CD4-positive, alpha-beta T cell treated with Interleukin-4 for 4 hours (primary cell): ENCODE measurements at regions not wholly inside any gene's neighbourhood (a gene's known extent, or its start where the extent isn't known, plus 50 kb on each side); places are given as distances from the start of the nearest gene placed in this dataset.

Experiments used
- DNase-seq: peaks from one replicate; pipeline ENCODE4 v3.0.0-alpha.2; 2020

- no peak for DNase-seq
These were observed 88.8 kb upstream of the CTNNA1 start for GRCh38 chr5:138664276-138664943.

GRCh38 chr5:138663561-138663960 is 88.4 kb upstream of the HSPA9 start:
- DNase-seq = no peak

GRCh38 chr5:138663009-138663408 is 87.8 kb upstream of the HSPA9 start:
- DNase-seq = peak; percentile 14

- DNase-seq = no peak
These were observed 87.4 kb upstream of the HSPA9 start for GRCh38 chr5:138662599-138662998.

GRCh38 chr5:138661991-138662434 is 86.8 kb upstream of the HSPA9 start:
- no peak for DNase-seq

- no peak for DNase-seq
These were observed 86.2 kb upstream of the HSPA9 start for GRCh38 chr5:138661291-138661960.

- no peak for DNase-seq
These were observed 84.9 kb upstream of the HSPA9 start for GRCh38 chr5:138660051-138660572.

- DNase-seq = no peak
These were observed 84.4 kb upstream of the HSPA9 start for GRCh38 chr5:138659561-138659960.

GRCh38 chr5:138659121-138659520 is 83.9 kb upstream of the HSPA9 start:
- no peak for DNase-seq

- DNase-seq = no peak
These were observed 83.5 kb upstream of the HSPA9 start for GRCh38 chr5:138658676-138659075.

- DNase-seq = no peak
These were observed 82.2 kb upstream of the HSPA9 start for GRCh38 chr5:138657360-138657759.

GRCh38 chr5:138656916-138657315 is 81.7 kb upstream of the HSPA9 start:
- DNase-seq = no peak

GRCh38 chr5:138655530-138656190 is 80.5 kb upstream of the HSPA9 start:
- no peak for DNase-seq

GRCh38 chr5:138654281-138654867 is 79.2 kb upstream of the HSPA9 start:
- peak; percentile 73 for DNase-seq

GRCh38 chr5:138653502-138653901 is 78.3 kb upstream of the HSPA9 start:
- DNase-seq = no peak

- DNase-seq = no peak
These were observed 76.5 kb upstream of the HSPA9 start for GRCh38 chr5:138651767-138652117.

- no peak for DNase-seq
These were observed 76.0 kb upstream of the HSPA9 start for GRCh38 chr5:138651058-138651766.

GRCh38 chr5:138650196-138650595 is 75.0 kb upstream of the HSPA9 start:
- no peak for DNase-seq

- no peak for DNase-seq
These were observed 74.6 kb upstream of the HSPA9 start for GRCh38 chr5:138649775-138650174.

GRCh38 chr5:138649316-138649720 is 74.1 kb upstream of the HSPA9 start:
- no peak for DNase-seq

- DNase-seq = no peak
These were observed 73.6 kb upstream of the HSPA9 start for GRCh38 chr5:138648841-138649240.

GRCh38 chr5:138647794-138648410 is 72.7 kb upstream of the HSPA9 start:
- no peak for DNase-seq
